ENCODE measurements at regions not wholly inside any gene's neighbourhood (a gene's known extent, or its start where the extent isn't known, plus 50 kb on each side); places are given as distances from the start of the nearest gene placed in this dataset.

DNA sequence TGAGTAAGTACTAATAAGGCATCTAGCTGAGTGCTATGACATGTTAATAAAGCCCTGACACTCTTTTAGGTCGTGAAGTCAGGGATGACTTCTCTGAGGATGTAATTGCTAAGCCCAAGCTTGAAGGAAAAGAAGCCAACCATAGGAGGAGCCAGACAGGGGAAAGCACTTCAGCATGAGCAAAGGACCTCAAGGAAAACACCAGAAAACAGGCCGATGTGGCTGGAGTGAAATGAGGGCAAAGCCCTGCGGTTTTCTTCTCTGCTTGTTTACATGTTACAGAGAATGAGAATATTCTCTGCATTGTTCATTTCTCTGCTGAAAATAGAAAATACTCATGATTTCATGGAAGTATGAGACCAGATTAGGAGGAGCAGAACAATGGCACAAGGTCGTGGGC is 112.5 kb upstream of the ARHGAP28 start:
- no peaks in the 10 kb centered on the region for H3K36me3 ChIP-seq (ENCODE audit: low read length)
- TF ChIP-seq, protein P1, sequence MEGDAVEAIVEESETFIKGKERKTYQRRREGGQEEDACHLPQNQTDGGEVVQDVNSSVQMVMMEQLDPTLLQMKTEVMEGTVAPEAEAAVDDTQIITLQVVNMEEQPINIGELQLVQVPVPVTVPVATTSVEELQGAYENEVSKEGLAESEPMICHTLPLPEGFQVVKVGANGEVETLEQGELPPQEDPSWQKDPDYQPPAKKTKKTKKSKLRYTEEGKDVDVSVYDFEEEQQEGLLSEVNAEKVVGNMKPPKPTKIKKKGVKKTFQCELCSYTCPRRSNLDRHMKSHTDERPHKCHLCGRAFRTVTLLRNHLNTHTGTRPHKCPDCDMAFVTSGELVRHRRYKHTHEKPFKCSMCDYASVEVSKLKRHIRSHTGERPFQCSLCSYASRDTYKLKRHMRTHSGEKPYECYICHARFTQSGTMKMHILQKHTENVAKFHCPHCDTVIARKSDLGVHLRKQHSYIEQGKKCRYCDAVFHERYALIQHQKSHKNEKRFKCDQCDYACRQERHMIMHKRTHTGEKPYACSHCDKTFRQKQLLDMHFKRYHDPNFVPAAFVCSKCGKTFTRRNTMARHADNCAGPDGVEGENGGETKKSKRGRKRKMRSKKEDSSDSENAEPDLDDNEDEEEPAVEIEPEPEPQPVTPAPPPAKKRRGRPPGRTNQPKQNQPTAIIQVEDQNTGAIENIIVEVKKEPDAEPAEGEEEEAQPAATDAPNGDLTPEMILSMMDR (IDR thresholded peaks at IDR 0.05; ENCODE audit: insufficient read depth, low read length, poor library complexity, severe bottlenecking): no peak
- TF ChIP-seq EZH2phosphoT487 (conservative IDR thresholded peaks at IDR 0.05; ENCODE audit: low read length): no peak
- H4K20me1 ChIP-seq (ENCODE audit: low read depth, low read length): no peaks in the 10 kb centered on the region
- no peak overlapping the region for H2AFZ ChIP-seq (ENCODE audit: low read depth, low read length, severe bottlenecking)
- no peaks in the 10 kb centered on the region for H3K9me2 ChIP-seq (replicated peaks; ENCODE audit: insufficient read depth, low read length)
- H3K9me3 ChIP-seq (ENCODE audit: insufficient read depth, low read length): no peaks in the 10 kb centered on the region
- H3K4me3 ChIP-seq (ENCODE audit: insufficient read depth, low read length, poor library complexity, severe bottlenecking): no peak overlapping the region
- H3K27ac ChIP-seq (ENCODE audit: low read depth, low read length): no peak overlapping the region
- H3K4me2 ChIP-seq (ENCODE audit: low read depth, low read length, poor library complexity, severe bottlenecking): no peak overlapping the region
- H3K9ac ChIP-seq (ENCODE audit: low read length): no peak overlapping the region
- no peaks in the 10 kb centered on the region for H3K27me3 ChIP-seq (ENCODE audit: low read length)
- H3F3A ChIP-seq (ENCODE audit: insufficient read depth): no peaks in the 10 kb centered on the region
- H3K79me2 ChIP-seq (ENCODE audit: insufficient read depth, low read length): no peaks in the 10 kb centered on the region

DNA sequence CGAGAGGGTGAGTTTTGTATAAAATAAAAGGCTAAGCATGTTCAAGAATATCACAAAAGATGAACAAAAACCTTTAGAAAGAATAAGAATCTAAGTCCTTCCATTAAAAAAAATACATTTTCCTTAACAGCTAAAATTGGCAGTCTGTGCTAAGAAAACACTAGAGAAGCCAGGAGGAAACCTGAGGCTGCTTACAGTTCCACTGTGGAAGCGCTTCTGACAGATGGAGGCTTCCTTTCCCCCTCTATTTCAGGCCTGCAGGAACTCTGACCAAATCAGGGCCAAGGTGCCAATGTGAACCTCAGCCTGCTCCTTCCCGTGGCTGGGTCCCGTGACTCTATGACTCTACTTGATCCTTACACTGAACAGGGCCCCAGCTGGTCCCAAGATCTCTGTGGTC is 108.1 kb upstream of the ARHGAP28 start:
- Histone ChIP-seq H3K4me3 (ENCODE audit: insufficient read depth, low read length, poor library complexity, severe bottlenecking) (no peak overlapping the region), H3K9me3 (ENCODE audit: insufficient read depth, low read length) (no peaks in the 10 kb centered on the region), H3K9ac (ENCODE audit: low read length) (no peak overlapping the region), H3K79me2 (ENCODE audit: insufficient read depth, low read length) (no peaks in the 10 kb centered on the region), H3K27ac (ENCODE audit: low read depth, low read length) (no peak overlapping the region), H3K36me3 (ENCODE audit: low read length) (no peaks in the 10 kb centered on the region), H3F3A (ENCODE audit: insufficient read depth) (no peaks in the 10 kb centered on the region), H3K9me2 (replicated peaks; ENCODE audit: insufficient read depth, low read length) (no peaks in the 10 kb centered on the region), H3K4me2 (ENCODE audit: low read depth, low read length, poor library complexity, severe bottlenecking) (no peak overlapping the region), H3K27me3 (ENCODE audit: low read length) (no peaks in the 10 kb centered on the region), H2AFZ (ENCODE audit: low read depth, low read length, severe bottlenecking) (no peak overlapping the region), H4K20me1 (ENCODE audit: low read depth, low read length) (no peaks in the 10 kb centered on the region)
- TF ChIP-seq EZH2phosphoT487 (conservative IDR thresholded peaks at IDR 0.05; ENCODE audit: low read length): no peak
- TF ChIP-seq, protein P1 (IDR thresholded peaks at IDR 0.05; ENCODE audit: insufficient read depth, low read length, poor library complexity, severe bottlenecking): no peak

DNA sequence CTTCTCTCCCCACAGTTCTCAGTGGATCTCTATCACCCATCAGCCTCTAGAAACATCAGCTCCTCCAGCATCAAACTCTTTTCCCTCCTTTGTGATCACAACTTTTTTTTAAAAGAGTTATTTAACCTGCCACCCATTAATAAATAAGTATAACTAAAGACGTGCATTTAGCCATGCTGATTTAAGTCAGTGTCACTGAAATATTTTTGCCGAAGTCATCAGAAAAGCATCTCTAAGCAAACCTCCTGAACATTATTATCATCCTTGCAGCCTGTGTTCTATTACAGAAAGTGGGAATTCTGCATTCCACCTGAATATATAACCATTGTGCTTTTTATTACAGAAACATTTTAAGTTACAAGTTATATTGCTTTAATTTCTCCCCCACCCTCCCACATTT is 106.2 kb upstream of the ARHGAP28 start:
- Histone ChIP-seq H3K36me3 (ENCODE audit: low read length) (no peaks in the 10 kb centered on the region), H3F3A (ENCODE audit: insufficient read depth) (no peaks in the 10 kb centered on the region), H4K20me1 (ENCODE audit: low read depth, low read length) (no peaks in the 10 kb centered on the region), H3K27ac (ENCODE audit: low read depth, low read length) (no peak overlapping the region), H3K4me3 (ENCODE audit: insufficient read depth, low read length, poor library complexity, severe bottlenecking) (no peak overlapping the region), H3K9me3 (ENCODE audit: insufficient read depth, low read length) (no peaks in the 10 kb centered on the region), H3K27me3 (ENCODE audit: low read length) (no peaks in the 10 kb centered on the region), H3K4me2 (ENCODE audit: low read depth, low read length, poor library complexity, severe bottlenecking) (no peak overlapping the region), H3K9me2 (replicated peaks; ENCODE audit: insufficient read depth, low read length) (no peaks in the 10 kb centered on the region), H3K9ac (ENCODE audit: low read length) (no peak overlapping the region), H3K79me2 (ENCODE audit: insufficient read depth, low read length) (no peaks in the 10 kb centered on the region), H2AFZ (ENCODE audit: low read depth, low read length, severe bottlenecking) (no peak overlapping the region)
- TF ChIP-seq, protein P1 (IDR thresholded peaks at IDR 0.05; ENCODE audit: insufficient read depth, low read length, poor library complexity, severe bottlenecking): no peak
- TF ChIP-seq EZH2phosphoT487 (conservative IDR thresholded peaks at IDR 0.05; ENCODE audit: low read length): no peak

DNA sequence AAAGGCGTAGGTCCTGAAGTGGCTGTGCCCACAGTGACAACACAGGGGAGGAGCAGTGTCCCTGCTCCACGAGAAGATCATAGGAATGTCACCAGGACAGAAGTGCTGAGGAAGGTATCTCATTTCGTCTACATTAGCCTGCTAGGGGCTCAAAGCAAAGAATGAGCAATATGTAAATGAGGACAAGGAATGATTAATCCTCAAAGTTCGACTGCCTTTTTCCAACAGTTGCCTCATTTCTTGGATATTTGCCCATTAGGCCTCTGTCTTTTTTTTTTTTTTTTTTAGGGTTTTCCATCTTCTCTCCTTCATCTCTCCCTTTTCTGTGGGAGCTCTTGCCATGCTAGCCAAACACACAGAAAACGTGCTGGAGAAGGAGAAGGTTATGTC is 105.2 kb upstream of the ARHGAP28 start:
- H3K27ac ChIP-seq (ENCODE audit: low read depth, low read length): no peak overlapping the region
- TF ChIP-seq, protein P1 (IDR thresholded peaks at IDR 0.05; ENCODE audit: insufficient read depth, low read length, poor library complexity, severe bottlenecking): no peak
- TF ChIP-seq EZH2phosphoT487 (conservative IDR thresholded peaks at IDR 0.05; ENCODE audit: low read length): no peak

More for the DNA sequence above, 105.2 kb upstream of the ARHGAP28 start:
- Histone ChIP-seq H3K4me3 (ENCODE audit: insufficient read depth, low read length, poor library complexity, severe bottlenecking) (no peak overlapping the region), H3K79me2 (ENCODE audit: insufficient read depth, low read length) (no peaks in the 10 kb centered on the region), H4K20me1 (ENCODE audit: low read depth, low read length) (no peaks in the 10 kb centered on the region), H3F3A (ENCODE audit: insufficient read depth) (no peaks in the 10 kb centered on the region), H3K4me2 (ENCODE audit: low read depth, low read length, poor library complexity, severe bottlenecking) (no peak overlapping the region), H2AFZ (ENCODE audit: low read depth, low read length, severe bottlenecking) (no peak overlapping the region), H3K27me3 (ENCODE audit: low read length) (no peaks in the 10 kb centered on the region), H3K36me3 (ENCODE audit: low read length) (no peaks in the 10 kb centered on the region), H3K9me3 (ENCODE audit: insufficient read depth, low read length) (no peaks in the 10 kb centered on the region), H3K9ac (ENCODE audit: low read length) (no peak overlapping the region), H3K9me2 (replicated peaks; ENCODE audit: insufficient read depth, low read length) (no peaks in the 10 kb centered on the region)

Measured in SU-DHL-6 (cell line).